ENCODE measurements at regions not wholly inside any gene's neighbourhood (a gene's known extent, or its start where the extent isn't known, plus 50 kb on each side); places are given as distances from the start of the nearest gene placed in this dataset.

DNA sequence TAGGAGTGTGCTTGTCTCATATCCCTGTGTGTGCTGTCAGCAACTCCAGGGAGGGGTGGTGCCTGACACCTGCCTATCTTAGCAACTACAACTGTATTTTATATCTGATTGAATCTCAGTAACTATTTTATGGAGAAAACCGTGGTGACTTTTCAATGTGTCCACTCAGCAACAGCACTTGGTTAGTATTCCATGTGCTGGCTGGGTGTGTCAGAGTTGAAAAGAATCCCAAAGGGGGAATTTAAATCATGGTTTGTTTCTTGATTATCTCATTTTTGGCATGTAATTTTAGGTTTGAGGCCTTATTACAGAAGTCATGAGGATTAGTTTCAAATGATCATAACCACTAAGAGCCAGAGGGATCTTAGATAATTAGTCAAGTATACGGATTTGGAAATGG lies 425.7 kb upstream of the FZD8 start:
- TF ChIP-seq, protein P1, sequence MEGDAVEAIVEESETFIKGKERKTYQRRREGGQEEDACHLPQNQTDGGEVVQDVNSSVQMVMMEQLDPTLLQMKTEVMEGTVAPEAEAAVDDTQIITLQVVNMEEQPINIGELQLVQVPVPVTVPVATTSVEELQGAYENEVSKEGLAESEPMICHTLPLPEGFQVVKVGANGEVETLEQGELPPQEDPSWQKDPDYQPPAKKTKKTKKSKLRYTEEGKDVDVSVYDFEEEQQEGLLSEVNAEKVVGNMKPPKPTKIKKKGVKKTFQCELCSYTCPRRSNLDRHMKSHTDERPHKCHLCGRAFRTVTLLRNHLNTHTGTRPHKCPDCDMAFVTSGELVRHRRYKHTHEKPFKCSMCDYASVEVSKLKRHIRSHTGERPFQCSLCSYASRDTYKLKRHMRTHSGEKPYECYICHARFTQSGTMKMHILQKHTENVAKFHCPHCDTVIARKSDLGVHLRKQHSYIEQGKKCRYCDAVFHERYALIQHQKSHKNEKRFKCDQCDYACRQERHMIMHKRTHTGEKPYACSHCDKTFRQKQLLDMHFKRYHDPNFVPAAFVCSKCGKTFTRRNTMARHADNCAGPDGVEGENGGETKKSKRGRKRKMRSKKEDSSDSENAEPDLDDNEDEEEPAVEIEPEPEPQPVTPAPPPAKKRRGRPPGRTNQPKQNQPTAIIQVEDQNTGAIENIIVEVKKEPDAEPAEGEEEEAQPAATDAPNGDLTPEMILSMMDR (IDR thresholded peaks at IDR 0.05) = no peak
- TF ChIP-seq POLR2AphosphoS5 (IDR thresholded peaks at IDR 0.05) = no peak
- no peak for TF ChIP-seq EP300 (IDR thresholded peaks at IDR 0.05)
